ENCODE measurements at regions not wholly inside any gene's neighbourhood (a gene's known extent, or its start where the extent isn't known, plus 50 kb on each side); places are given as distances from the start of the nearest gene placed in this dataset.
"Not testable (repeated sequence)": the region's sequence is repeated elsewhere in the genome, so short reads cannot be mapped to it uniquely, and the experiment has no call there.

GRCh38 chr18:26635466-26635865 is 87.1 kb upstream of the KCTD1 start:
- Mint-ChIP-seq H3K36me3 (ENCODE audit: low read depth) (no peaks in the 10 kb centered on the region), H3K27ac (no peak overlapping the region), H3K9me3 (no peaks in the 10 kb centered on the region), H3K4me1 (peaks cover 15% of the 10 kb centered on the region), H3K4me3 (no peak overlapping the region), H3K27me3 (ENCODE audit: low read depth, poor library complexity) (no peaks in the 10 kb centered on the region)
- no peak for DNase-seq
- TF ChIP-seq, protein P1, sequence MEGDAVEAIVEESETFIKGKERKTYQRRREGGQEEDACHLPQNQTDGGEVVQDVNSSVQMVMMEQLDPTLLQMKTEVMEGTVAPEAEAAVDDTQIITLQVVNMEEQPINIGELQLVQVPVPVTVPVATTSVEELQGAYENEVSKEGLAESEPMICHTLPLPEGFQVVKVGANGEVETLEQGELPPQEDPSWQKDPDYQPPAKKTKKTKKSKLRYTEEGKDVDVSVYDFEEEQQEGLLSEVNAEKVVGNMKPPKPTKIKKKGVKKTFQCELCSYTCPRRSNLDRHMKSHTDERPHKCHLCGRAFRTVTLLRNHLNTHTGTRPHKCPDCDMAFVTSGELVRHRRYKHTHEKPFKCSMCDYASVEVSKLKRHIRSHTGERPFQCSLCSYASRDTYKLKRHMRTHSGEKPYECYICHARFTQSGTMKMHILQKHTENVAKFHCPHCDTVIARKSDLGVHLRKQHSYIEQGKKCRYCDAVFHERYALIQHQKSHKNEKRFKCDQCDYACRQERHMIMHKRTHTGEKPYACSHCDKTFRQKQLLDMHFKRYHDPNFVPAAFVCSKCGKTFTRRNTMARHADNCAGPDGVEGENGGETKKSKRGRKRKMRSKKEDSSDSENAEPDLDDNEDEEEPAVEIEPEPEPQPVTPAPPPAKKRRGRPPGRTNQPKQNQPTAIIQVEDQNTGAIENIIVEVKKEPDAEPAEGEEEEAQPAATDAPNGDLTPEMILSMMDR (IDR thresholded peaks at IDR 0.05), result no peak

DNA sequence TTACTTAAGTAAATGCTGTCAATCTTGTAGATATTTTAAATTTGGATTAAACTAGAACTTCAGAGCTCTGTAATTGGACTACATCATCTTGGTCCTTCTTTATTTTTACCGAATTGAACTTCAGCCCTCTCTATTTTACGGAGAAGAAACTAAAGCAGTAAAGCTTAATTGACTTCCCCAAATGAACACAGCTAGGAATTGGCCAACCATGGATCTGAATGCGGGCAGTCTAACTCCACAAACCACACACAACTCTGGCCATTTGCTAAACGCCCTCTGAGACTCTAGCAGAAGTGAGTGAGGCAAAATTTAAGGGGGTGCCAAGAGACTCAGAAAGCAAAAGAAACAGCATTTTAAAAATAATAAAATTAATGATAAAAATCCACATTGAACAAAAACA is 86.3 kb upstream of the KCTD1 start:
- no peak overlapping the region for H3K27ac Mint-ChIP-seq
- no peaks in the 10 kb centered on the region for H3K36me3 Mint-ChIP-seq (ENCODE audit: low read depth)
- no peak overlapping the region for H3K4me3 Mint-ChIP-seq
- TF ChIP-seq, protein P1 (IDR thresholded peaks at IDR 0.05), result no peak
- DNase-seq, result no peak
- peaks cover 15% of the 10 kb centered on the region for H3K4me1 Mint-ChIP-seq
- H3K27me3 Mint-ChIP-seq (ENCODE audit: low read depth, poor library complexity), result no peaks in the 10 kb centered on the region
- no peaks in the 10 kb centered on the region for H3K9me3 Mint-ChIP-seq

DNA sequence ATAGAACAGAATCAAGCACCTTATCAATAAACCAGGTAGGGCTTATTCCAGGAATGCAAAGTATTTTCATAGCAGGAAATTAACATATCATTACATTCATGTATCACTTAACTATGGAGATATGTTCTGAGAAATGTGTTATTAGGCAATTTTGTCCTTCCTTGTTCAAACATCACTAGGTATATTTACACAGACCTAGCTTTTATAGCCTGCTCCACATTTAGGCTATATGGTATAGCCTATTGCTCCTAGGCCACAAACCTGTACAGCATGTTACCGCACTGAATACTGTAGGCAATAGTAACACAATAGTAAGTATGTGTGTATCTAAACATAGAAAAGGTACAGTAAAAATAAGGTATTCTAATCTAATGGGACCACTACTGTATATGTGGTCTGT is 82.8 kb upstream of the KCTD1 start:
- Mint-ChIP-seq H3K4me1 (peaks cover 30% of the 10 kb centered on the region), H3K4me3 (no peak overlapping the region), H3K9me3 (peaks cover 12% of the 10 kb centered on the region), H3K27ac (no peak overlapping the region), H3K36me3 (ENCODE audit: low read depth) (peaks cover 8% of the 10 kb centered on the region), H3K27me3 (ENCODE audit: low read depth, poor library complexity) (peaks cover 13% of the 10 kb centered on the region)
- TF ChIP-seq, protein P1 (IDR thresholded peaks at IDR 0.05), result no peak
- DNase-seq, result no peak

DNA sequence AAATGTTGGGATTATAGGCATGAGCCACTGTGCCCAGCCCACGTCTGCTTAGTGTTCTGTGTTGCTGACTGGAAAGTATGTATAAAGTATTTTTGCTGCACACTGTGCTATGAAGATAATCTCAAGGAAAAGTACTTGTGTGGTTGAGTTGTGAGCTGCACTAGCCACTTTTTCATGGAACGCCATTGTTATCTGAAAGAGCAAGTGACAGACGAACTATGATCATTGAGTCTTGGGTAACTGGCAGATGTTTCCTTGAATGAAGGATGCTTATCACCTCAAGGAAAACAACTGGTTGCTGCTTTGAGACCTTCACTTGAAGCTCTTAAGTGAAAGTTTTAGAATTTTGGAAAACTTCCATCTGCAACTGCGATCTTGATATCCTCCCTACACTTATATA is 82.2 kb upstream of the KCTD1 start:
- no peak for DNase-seq
- Mint-ChIP-seq H3K4me1 (peaks cover 25% of the 10 kb centered on the region), H3K27ac (no peak overlapping the region), H3K27me3 (ENCODE audit: low read depth, poor library complexity) (peaks cover 13% of the 10 kb centered on the region), H3K36me3 (ENCODE audit: low read depth) (peaks cover 11% of the 10 kb centered on the region), H3K9me3 (peaks cover 17% of the 10 kb centered on the region), H3K4me3 (no peak overlapping the region)
- TF ChIP-seq, protein P1 (IDR thresholded peaks at IDR 0.05), result no peak

GRCh38 chr18:26628017-26628416 is 79.7 kb upstream of the KCTD1 start:
- no peak for DNase-seq
- Mint-ChIP-seq H3K4me3 (no peak overlapping the region), H3K27me3 (ENCODE audit: low read depth, poor library complexity) (peaks cover 16% of the 10 kb centered on the region), H3K27ac (no peak overlapping the region), H3K4me1 (peaks cover 18% of the 10 kb centered on the region), H3K36me3 (ENCODE audit: low read depth) (peaks cover 37% of the 10 kb centered on the region), H3K9me3 (peaks cover 43% of the 10 kb centered on the region)
- TF ChIP-seq, protein P1 (IDR thresholded peaks at IDR 0.05), result no peak

DNA sequence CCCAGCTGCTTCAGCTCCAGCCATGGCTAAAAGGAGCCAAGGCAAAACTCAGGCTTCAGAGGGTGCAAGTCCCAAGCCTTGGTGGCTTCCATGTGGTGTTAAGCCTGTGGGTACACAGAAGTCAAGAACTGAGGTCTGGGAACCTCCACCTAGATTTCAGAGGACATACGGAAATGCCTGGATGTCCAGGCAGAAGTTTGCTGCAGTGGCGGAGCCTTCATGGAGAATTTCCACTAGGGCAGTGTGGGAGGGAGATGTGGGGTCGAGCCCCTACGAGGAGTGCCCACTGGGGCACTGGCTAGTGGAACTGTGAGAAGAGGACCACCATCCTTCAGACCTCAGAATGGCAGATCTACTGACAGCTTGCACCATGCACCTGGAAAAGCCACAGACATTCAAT is 76.1 kb upstream of the KCTD1 start:
- TF ChIP-seq, protein P1 (IDR thresholded peaks at IDR 0.05), result no peak
- Mint-ChIP-seq H3K36me3 (ENCODE audit: low read depth) (peaks cover 47% of the 10 kb centered on the region), H3K4me1 (peaks cover 28% of the 10 kb centered on the region), H3K27me3 (ENCODE audit: low read depth, poor library complexity) (peaks cover 19% of the 10 kb centered on the region), H3K4me3 (no peak overlapping the region), H3K27ac (no peak overlapping the region), H3K9me3 (peaks cover 56% of the 10 kb centered on the region)
- no peak for DNase-seq

DNA sequence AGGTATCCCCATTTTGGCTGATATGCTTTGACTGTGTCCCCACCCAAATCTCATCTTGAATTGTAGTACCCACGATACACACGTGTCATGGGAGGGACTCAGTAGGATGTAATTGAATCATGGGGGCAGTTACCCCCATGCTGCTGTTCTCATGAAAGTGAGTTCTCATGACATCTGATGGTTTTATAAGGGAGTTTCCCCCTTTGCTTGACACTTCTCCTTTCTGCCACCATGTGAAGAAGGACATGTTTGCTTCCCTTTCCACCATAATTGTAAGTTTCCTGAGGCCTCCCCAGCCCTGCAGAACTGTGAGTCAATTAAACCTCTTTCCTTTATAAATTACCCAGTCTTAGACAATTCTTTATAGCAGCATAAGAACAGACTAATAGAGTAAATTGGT is 75.0 kb upstream of the KCTD1 start:
- not testable (repeated sequence) for H3K4me3 Mint-ChIP-seq, DNase-seq, H3K27ac Mint-ChIP-seq
- peaks cover 56% of the 10 kb centered on the region for H3K9me3 Mint-ChIP-seq
- peaks cover 11% of the 10 kb centered on the region for H3K27me3 Mint-ChIP-seq (ENCODE audit: low read depth, poor library complexity)
- H3K4me1 Mint-ChIP-seq, result peaks cover 22% of the 10 kb centered on the region
- H3K36me3 Mint-ChIP-seq (ENCODE audit: low read depth), result peaks cover 47% of the 10 kb centered on the region

Data from nephron progenitor cell (in vitro differentiated cells).